HG03139 (cell line): ENCODE measurements at regions not wholly inside any gene's neighbourhood (a gene's known extent, or its start where the extent isn't known, plus 50 kb on each side); places are given as distances from the start of the nearest gene placed in this dataset.
"Not testable (repeated sequence)": the region's sequence is repeated elsewhere in the genome, so short reads cannot be mapped to it uniquely, and the experiment has no call there.

ENCODE experiments used
- ATAC-seq: cut with Tn5 transposase; IDR thresholded peaks from one replicate; pipeline ENCODE4 v1.9.1; 2021; ENCODE audit not compliant: unreplicated experiment

GRCh38 chrX:74251006-74251930, 52.7 kb upstream of the ZCCHC13 start:
- no peak for ATAC-seq

- no peak for ATAC-seq
These were observed 53.4 kb upstream of the ZCCHC13 start for GRCh38 chrX:74250574-74250973.

- no peak for ATAC-seq
These were observed 54.0 kb upstream of the ZCCHC13 start for GRCh38 chrX:74249963-74250362.

- no peak for ATAC-seq
These were observed 55.1 kb upstream of the ZCCHC13 start for GRCh38 chrX:74248889-74249288.

- ATAC-seq: no peak
These were observed 57.5 kb upstream of the ZCCHC13 start for GRCh38 chrX:74246524-74246923.

- ATAC-seq: no peak
These were observed 61.4 kb upstream of the ZCCHC13 start for GRCh38 chrX:74242484-74243138.

GRCh38 chrX:74242050-74242449, 61.9 kb upstream of the ZCCHC13 start:
- ATAC-seq: no peak

GRCh38 chrX:74238771-74239170, 65.2 kb upstream of the ZCCHC13 start:
- ATAC-seq: no peak

- ATAC-seq: no peak
These were observed 69.2 kb upstream of the ZCCHC13 start for GRCh38 chrX:74234818-74235217.

- ATAC-seq: no peak
These were observed 71.1 kb upstream of the ZCCHC13 start for GRCh38 chrX:74232859-74233258.

GRCh38 chrX:74231625-74232024, 72.4 kb upstream of the ZCCHC13 start:
- ATAC-seq: no peak

- ATAC-seq: no peak
These were observed 73.9 kb upstream of the ZCCHC13 start for GRCh38 chrX:74230094-74230493.

- no peak for ATAC-seq
These were observed 78.9 kb upstream of the ZCCHC13 start for GRCh38 chrX:74225111-74225510.

GRCh38 chrX:74220277-74220676, 83.7 kb upstream of the ZCCHC13 start:
- no peak for ATAC-seq

GRCh38 chrX:74218895-74219294, 85.1 kb upstream of the ZCCHC13 start:
- no peak for ATAC-seq

GRCh38 chrX:74216421-74216820, 87.6 kb upstream of the ZCCHC13 start:
- no peak for ATAC-seq

GRCh38 chrX:74211911-74212310, 92.1 kb upstream of the ZCCHC13 start:
- no peak for ATAC-seq

GRCh38 chrX:74207539-74207938, 96.4 kb upstream of the ZCCHC13 start:
- ATAC-seq: no peak

- ATAC-seq: no peak
These were observed 108.4 kb upstream of the ZCCHC13 start for GRCh38 chrX:74195605-74196004.

- no peak for ATAC-seq
These were observed 108.9 kb upstream of the ZCCHC13 start for GRCh38 chrX:74195120-74195519.

GRCh38 chrX:74187211-74187610, 116.8 kb upstream of the ZCCHC13 start:
- no peak for ATAC-seq

GRCh38 chrX:74183047-74183446, 120.9 kb upstream of the ZCCHC13 start:
- ATAC-seq: not testable (repeated sequence)
